H7 (cell line): ENCODE measurements at regions not wholly inside any gene's neighbourhood (a gene's known extent, or its start where the extent isn't known, plus 50 kb on each side); places are given as distances from the start of the nearest gene placed in this dataset.
A peak's percentile ranks its signal among the peaks of the same experiment; 100 is the strongest.
"Not testable (repeated sequence)": the region's sequence is repeated elsewhere in the genome, so short reads cannot be mapped to it uniquely, and the experiment has no call there.

Source experiments
- DNase-seq: peaks from one replicate; pipeline ENCODE4 v3.0.0; 2012
- H3K27me3 ChIP-seq: 2 replicates; pipeline ENCODE4 v1.6.0; 2011; ENCODE audit warnings: mild to moderate bottlenecking, low read length; ENCODE audit not compliant: control insufficient read depth, insufficient read depth
- H3K36me3 ChIP-seq: replicated peaks from 2 replicates; pipeline ENCODE4 v1.5.1; 2011; ENCODE audit warnings: low read length; ENCODE audit not compliant: control insufficient read depth, insufficient read depth
- H3K4me3 ChIP-seq: 2 replicates; pipeline ENCODE4 v1.5.1; 2011; ENCODE audit warnings: low read depth, mild to moderate bottlenecking, control low read depth, low read length, moderate library complexity; ENCODE audit not compliant: insufficient read depth

GRCh38 chr10:42883993-42884983 lies 101.7 kb downstream of the BMS1 start:
- Histone ChIP-seq H3K36me3 (no peaks in the 10 kb centered on the region), H3K27me3 (no peaks in the 10 kb centered on the region), H3K4me3 (no peak overlapping the region)
- no peak for DNase-seq

- no peak overlapping the region for H3K4me3 ChIP-seq
- no peaks in the 10 kb centered on the region for H3K27me3 ChIP-seq
- DNase-seq: no peak
- no peaks in the 10 kb centered on the region for H3K36me3 ChIP-seq
Observed at GRCh38 chr10:42885491-42886270, 103.1 kb downstream of the BMS1 start.

GRCh38 chr10:42887734-42888503 lies 105.3 kb downstream of the BMS1 start:
- Histone ChIP-seq H3K4me3 (no peak overlapping the region), H3K27me3 (no peaks in the 10 kb centered on the region), H3K36me3 (no peaks in the 10 kb centered on the region)
- no peak for DNase-seq

GRCh38 chr10:42888504-42889095 lies 106.0 kb downstream of the BMS1 start:
- Histone ChIP-seq H3K4me3 (no peak overlapping the region), H3K27me3 (no peaks in the 10 kb centered on the region), H3K36me3 (no peaks in the 10 kb centered on the region)
- no peak for DNase-seq

- Histone ChIP-seq H3K27me3 (no peaks in the 10 kb centered on the region), H3K36me3 (no peaks in the 10 kb centered on the region), H3K4me3 (no peak overlapping the region)
- DNase-seq: no peak
Observed at GRCh38 chr10:42896735-42897134, 114.1 kb downstream of the BMS1 start.

GRCh38 chr10:42898037-42898960 lies 115.7 kb downstream of the BMS1 start:
- DNase-seq: peak; percentile 43

GRCh38 chr10:42899036-42899435 lies 116.4 kb downstream of the BMS1 start:
- Histone ChIP-seq H3K27me3 (no peaks in the 10 kb centered on the region), H3K4me3 (no peak overlapping the region), H3K36me3 (no peaks in the 10 kb centered on the region)
- DNase-seq: no peak

More at GRCh38 chr10:42898037-42898960, 115.7 kb downstream of the BMS1 start:
- no peaks in the 10 kb centered on the region for H3K27me3 ChIP-seq
- no peak overlapping the region for H3K4me3 ChIP-seq
- no peaks in the 10 kb centered on the region for H3K36me3 ChIP-seq

GRCh38 chr10:42900346-42900745 lies 117.8 kb downstream of the BMS1 start:
- not testable (repeated sequence) for H3K4me3 ChIP-seq, H3K36me3 ChIP-seq, DNase-seq, H3K27me3 ChIP-seq

GRCh38 chr10:42911359-42911758 lies 128.8 kb downstream of the BMS1 start:
- Histone ChIP-seq H3K36me3 (no peaks in the 10 kb centered on the region), H3K4me3 (no peak overlapping the region), H3K27me3 (no peaks in the 10 kb centered on the region)
- DNase-seq: no peak

GRCh38 chr10:42916974-42917373 lies 134.4 kb downstream of the BMS1 start:
- no peaks in the 10 kb centered on the region for H3K36me3 ChIP-seq
- no peak for DNase-seq
- no peak overlapping the region for H3K4me3 ChIP-seq
- H3K27me3 ChIP-seq: no peaks in the 10 kb centered on the region

- no peak overlapping the region for H3K4me3 ChIP-seq
- H3K36me3 ChIP-seq: no peaks in the 10 kb centered on the region
- no peak for DNase-seq
- no peaks in the 10 kb centered on the region for H3K27me3 ChIP-seq
Observed at GRCh38 chr10:42917821-42918220, 135.2 kb downstream of the BMS1 start.

- DNase-seq: no peak
- Histone ChIP-seq H3K27me3 (no peaks in the 10 kb centered on the region), H3K4me3 (no peak overlapping the region), H3K36me3 (no peaks in the 10 kb centered on the region)
Observed at GRCh38 chr10:42921951-42922350, 139.4 kb downstream of the BMS1 start.

GRCh38 chr10:42924484-42924883 lies 141.9 kb downstream of the BMS1 start:
- Histone ChIP-seq H3K27me3 (peaks cover 1% of the 10 kb centered on the region; the same call in 1 of the 2 replicates), H3K36me3 (no peaks in the 10 kb centered on the region), H3K4me3 (no peak overlapping the region)
- no peak for DNase-seq
